Muscle layer of colon (tissue), 2 donors: ENCODE measurements at regions not wholly inside any gene's neighbourhood (a gene's known extent, or its start where the extent isn't known, plus 50 kb on each side); places are given as distances from the start of the nearest gene placed in this dataset.
"Not testable (repeated sequence)": the region's sequence is repeated elsewhere in the genome, so short reads cannot be mapped to it uniquely, and the experiment has no call there.

Experiments
- H3K27ac ChIP-seq: one replicate; pipeline ENCODE4 v1.7.0; 2013; ENCODE audit warnings: low read depth, mild to moderate bottlenecking, low read length, moderate library complexity
- H3K27me3 ChIP-seq, 2 donors: one replicate each; pipeline ENCODE4 v1.7.0; 2013; ENCODE audit warnings: low read length in 2 of 2, mild to moderate bottlenecking in 2 of 2; ENCODE audit not compliant: insufficient read depth in 2 of 2, control insufficient read depth in 1 of 2
- H3K36me3 ChIP-seq: one replicate; pipeline ENCODE4 v1.7.0; 2013; ENCODE audit warnings: mild to moderate bottlenecking, low read length; ENCODE audit not compliant: insufficient read depth
- H3K4me1 ChIP-seq: one replicate; pipeline ENCODE4 v1.7.0; 2013; ENCODE audit warnings: mild to moderate bottlenecking, low read length; ENCODE audit not compliant: insufficient read depth
- H3K4me3 ChIP-seq, 2 donors: one replicate each; pipeline ENCODE4 v1.7.0; 2013; ENCODE audit warnings: low read length in 2 of 2, low read depth in 1 of 2, mild to moderate bottlenecking in 1 of 2, moderate library complexity in 1 of 2
- H3K9ac ChIP-seq: one replicate; pipeline ENCODE4 v1.7.0; 2013; ENCODE audit warnings: low read length
- H3K9me3 ChIP-seq: one replicate; pipeline ENCODE4 v1.7.0; 2013; ENCODE audit warnings: mild to moderate bottlenecking, low read length
- donor health status: abdominal sarcoma.
- donor health status: Adenocarcinoma of cecum.

- no peak overlapping the region for H3K9ac ChIP-seq
- no peaks in the 10 kb centered on the region for H3K9me3 ChIP-seq
- H3K27me3 ChIP-seq = no peaks in the 10 kb centered on the region
- no peak overlapping the region for H3K27ac ChIP-seq
- H3K4me3 ChIP-seq = no peak overlapping the region
- no peaks in the 10 kb centered on the region for H3K36me3 ChIP-seq
- H3K4me1 ChIP-seq = no peaks in the 10 kb centered on the region
Observed at GRCh38 chr20:17862171-17862570, 106.4 kb downstream of the SNX5 start.

GRCh38 chr20:17861620-17862019 lies 107.0 kb downstream of the SNX5 start:
- not testable (repeated sequence) for H3K9ac ChIP-seq, H3K27me3 ChIP-seq, H3K27ac ChIP-seq, H3K4me3 ChIP-seq, H3K9me3 ChIP-seq, H3K4me1 ChIP-seq, H3K36me3 ChIP-seq

DNA sequence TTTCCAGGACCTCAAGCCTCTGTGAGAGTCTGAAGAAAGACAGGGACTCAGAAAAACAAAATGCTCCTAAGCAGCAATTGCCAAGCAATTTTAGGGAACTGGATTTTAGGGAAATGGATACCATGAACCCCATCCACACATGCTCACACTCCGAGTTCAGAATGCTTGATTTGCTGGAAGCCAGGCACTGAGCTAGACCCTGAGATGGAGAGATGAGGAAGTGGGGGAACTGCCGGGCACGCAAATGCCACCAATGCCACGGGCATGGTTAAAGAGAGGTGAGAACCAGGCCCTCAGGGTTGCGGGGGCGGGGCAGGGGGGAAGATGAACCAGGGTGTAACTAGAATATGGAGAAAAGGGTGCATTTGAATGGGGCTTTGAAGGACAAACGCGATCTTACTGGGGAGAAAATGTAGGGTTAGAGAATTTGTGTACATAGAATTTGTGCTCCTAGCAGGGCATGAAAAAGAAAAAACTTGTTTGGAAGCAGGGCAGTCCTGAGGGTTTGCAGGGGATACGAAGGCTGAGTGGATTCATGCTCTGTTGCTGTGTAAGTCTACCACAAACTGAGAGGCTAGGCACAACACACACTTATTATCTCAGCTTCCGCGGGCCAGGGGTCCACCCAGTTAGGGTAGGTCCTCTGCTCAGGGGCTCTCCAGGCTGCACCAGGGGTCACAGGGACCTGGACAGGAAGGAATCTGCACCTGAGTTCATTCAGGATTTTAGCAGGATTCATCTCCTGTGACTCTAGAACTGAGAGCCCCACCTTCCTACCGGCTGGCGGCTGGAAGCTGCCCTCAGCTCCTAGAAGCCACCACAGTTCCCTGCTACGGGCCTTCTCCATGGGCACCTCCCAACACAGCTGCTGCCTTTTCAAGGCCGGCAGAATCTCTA lies 108.0 kb downstream of the SNX5 start:
- no peaks in the 10 kb centered on the region for H3K4me1 ChIP-seq
- no peaks in the 10 kb centered on the region for H3K9me3 ChIP-seq
- no peak overlapping the region for H3K9ac ChIP-seq
- H3K27ac ChIP-seq = no peak overlapping the region
- no peaks in the 10 kb centered on the region for H3K27me3 ChIP-seq
- no peaks in the 10 kb centered on the region for H3K36me3 ChIP-seq
- no peak overlapping the region for H3K4me3 ChIP-seq

- Histone ChIP-seq H3K4me1 (no peaks in the 10 kb centered on the region), H3K27ac (no peak overlapping the region)
Observed at GRCh38 chr20:17859616-17860232, 108.9 kb downstream of the SNX5 start.

GRCh38 chr20:17859002-17859615 lies 109.5 kb downstream of the SNX5 start:
- H3K9ac ChIP-seq = no peak overlapping the region
- no peak overlapping the region for H3K27ac ChIP-seq
- H3K27me3 ChIP-seq = no peaks in the 10 kb centered on the region
- no peaks in the 10 kb centered on the region for H3K4me1 ChIP-seq
- H3K4me3 ChIP-seq = no peak overlapping the region
- H3K36me3 ChIP-seq = no peaks in the 10 kb centered on the region
- no peaks in the 10 kb centered on the region for H3K9me3 ChIP-seq

More at GRCh38 chr20:17859616-17860232, 108.9 kb downstream of the SNX5 start:
- Histone ChIP-seq H3K9ac (no peak overlapping the region), H3K36me3 (no peaks in the 10 kb centered on the region), H3K4me3 (no peak overlapping the region), H3K27me3 (no peaks in the 10 kb centered on the region), H3K9me3 (no peaks in the 10 kb centered on the region)

GRCh38 chr20:17858450-17859001 lies 110.1 kb downstream of the SNX5 start:
- H3K4me1 ChIP-seq = no peaks in the 10 kb centered on the region
- no peaks in the 10 kb centered on the region for H3K36me3 ChIP-seq
- no peak overlapping the region for H3K27ac ChIP-seq
- no peak overlapping the region for H3K9ac ChIP-seq
- no peaks in the 10 kb centered on the region for H3K27me3 ChIP-seq
- no peaks in the 10 kb centered on the region for H3K9me3 ChIP-seq
- H3K4me3 ChIP-seq = no peak overlapping the region

DNA sequence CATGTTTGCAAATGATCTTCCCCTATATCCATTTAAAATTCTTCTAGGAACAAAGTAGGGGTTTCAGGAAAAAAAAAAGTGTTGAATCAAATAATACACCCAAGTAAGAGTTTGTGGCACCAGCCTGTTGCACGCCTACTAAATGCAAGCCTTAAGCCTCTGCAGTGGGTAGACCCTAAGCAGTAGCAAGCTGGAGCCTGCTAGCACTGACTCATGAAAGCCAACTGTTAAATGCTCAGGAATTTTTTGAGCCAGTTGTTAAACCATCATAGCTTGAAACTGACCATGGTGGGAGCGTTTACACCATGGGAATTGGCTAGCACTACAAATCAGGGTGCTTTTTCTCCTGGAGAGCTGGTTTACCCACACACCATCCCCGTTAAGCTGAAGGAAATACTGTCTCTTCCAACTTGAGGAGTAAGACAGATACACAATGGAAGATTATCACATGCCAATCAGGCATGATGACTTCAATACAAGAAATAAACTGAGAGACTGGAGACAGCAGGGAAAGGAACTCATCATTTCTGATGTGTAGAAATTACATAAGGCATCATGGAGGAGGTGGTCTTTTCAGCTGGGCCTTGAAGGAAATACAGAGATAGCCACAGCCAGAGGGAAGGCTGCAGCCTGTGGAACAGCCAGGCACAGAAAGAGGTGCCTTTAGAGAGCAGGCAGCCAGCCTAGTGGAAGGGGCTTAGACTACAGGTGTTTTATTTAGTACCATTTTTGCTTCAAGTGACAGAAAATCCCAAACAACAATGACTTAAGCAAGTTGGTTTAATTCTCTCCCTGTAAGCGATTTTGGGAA lies 110.8 kb downstream of the SNX5 start:
- no peak overlapping the region for H3K9ac ChIP-seq
- no peak overlapping the region for H3K4me3 ChIP-seq
- no peaks in the 10 kb centered on the region for H3K27me3 ChIP-seq
- no peak overlapping the region for H3K27ac ChIP-seq
- H3K4me1 ChIP-seq = no peaks in the 10 kb centered on the region
- H3K9me3 ChIP-seq = no peaks in the 10 kb centered on the region
- H3K36me3 ChIP-seq = no peaks in the 10 kb centered on the region

DNA sequence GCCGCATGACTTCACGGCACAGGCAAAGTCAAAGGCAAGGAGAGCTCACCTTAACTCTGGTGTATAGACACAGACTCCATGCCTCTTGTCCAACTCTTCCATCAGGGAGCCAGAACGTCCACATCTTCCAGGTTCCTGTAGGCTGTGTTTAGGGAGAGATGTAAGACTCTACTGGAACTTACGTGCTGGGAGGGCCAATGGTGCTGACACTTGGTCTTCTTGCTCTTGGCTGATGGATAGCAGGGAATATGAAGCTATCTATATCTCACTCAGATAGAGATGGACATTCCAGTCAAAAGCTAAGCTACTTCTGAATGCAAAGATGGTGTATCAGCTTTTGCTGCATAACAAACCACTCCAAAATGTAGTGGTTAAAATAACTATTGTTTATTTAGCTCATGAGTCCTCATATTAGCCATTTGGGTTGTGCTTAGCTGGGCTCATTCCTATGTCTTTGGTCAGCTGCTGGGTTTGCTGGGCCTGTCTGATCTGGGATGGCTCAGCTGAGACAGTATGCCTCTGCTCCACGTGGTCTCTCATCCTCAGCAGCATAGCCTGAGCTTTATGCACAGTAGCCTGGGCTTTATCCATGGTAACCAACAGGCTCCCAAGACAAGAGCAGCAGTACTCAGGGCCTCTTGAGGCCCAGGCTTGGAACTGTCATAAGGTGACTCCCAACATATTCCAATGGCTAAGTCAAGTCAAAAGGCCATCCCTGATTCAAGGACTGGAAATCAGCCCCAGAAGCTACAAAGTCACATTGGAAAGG lies 111.6 kb downstream of the SNX5 start:
- H3K4me1 ChIP-seq = no peaks in the 10 kb centered on the region
- no peaks in the 10 kb centered on the region for H3K36me3 ChIP-seq
- H3K27me3 ChIP-seq = no peaks in the 10 kb centered on the region
- no peak overlapping the region for H3K4me3 ChIP-seq
- no peak overlapping the region for H3K27ac ChIP-seq
- no peak overlapping the region for H3K9ac ChIP-seq
- H3K9me3 ChIP-seq = no peaks in the 10 kb centered on the region

GRCh38 chr20:17856024-17856564 lies 112.5 kb downstream of the SNX5 start:
- Histone ChIP-seq H3K9ac (no peak overlapping the region), H3K9me3 (no peaks in the 10 kb centered on the region), H3K36me3 (no peaks in the 10 kb centered on the region), H3K4me1 (no peaks in the 10 kb centered on the region), H3K27me3 (no peaks in the 10 kb centered on the region), H3K27ac (no peak overlapping the region), H3K4me3 (no peak overlapping the region)

DNA sequence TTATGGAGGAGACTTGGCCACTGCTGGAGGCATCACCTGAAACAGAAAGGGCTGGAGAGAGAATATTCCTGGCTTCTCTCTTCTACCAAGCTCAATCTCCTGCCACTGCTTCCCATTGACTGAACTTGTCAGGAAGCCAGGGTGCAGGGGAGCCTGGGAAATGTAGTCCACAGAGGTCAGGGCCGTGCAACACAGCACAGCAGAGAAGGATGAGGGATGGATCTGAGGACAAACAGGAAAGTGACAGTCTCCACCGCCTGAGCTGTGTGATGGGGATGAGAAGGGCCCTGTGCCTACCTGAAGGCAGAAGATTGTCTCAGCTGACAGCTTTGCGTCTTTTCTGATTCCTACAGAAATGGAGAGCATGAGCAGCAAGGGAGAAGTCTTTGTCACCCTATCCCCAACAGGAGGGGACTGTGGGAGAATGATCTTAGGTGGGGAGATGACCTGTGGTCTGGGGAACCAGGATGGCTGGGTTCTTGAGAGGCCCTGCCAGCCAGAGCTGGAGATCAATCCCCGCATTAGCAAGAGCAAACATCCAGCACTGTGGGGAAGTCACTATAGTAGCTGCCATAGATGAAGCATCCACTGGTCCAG lies 114.2 kb downstream of the SNX5 start:
- H3K36me3 ChIP-seq = no peaks in the 10 kb centered on the region
- no peak overlapping the region for H3K27ac ChIP-seq
- no peaks in the 10 kb centered on the region for H3K9me3 ChIP-seq
- H3K4me1 ChIP-seq = no peaks in the 10 kb centered on the region
- H3K4me3 ChIP-seq = no peak overlapping the region
- H3K27me3 ChIP-seq = no peaks in the 10 kb centered on the region
- no peak overlapping the region for H3K9ac ChIP-seq
